ENCODE measurements at regions not wholly inside any gene's neighbourhood (a gene's known extent, or its start where the extent isn't known, plus 50 kb on each side); places are given as distances from the start of the nearest gene placed in this dataset.

DNA sequence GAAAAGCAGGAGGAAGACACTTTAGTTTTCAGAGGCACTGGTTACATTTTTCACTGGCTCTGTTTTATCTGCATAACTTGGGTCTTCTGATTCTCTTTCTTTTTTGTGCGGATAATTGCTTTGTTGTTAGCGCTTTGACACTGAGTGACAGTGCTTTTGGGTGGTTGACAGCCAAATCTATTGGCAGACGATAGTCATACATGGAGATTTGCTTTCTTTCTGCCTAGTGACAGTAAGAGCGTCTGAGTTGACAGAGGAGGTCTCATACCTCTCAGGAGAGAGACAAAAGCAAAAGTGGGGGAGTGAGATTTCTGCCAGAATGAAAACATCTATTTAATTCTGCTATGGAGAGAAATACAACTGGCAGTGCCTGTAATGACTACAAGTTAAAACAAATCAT, 2278.0 kb upstream of the WWC1 start:
- TF ChIP-seq SMYD3 (CRISPR knock-in tag; IDR thresholded peaks at IDR 0.05) (no peak), PRPF4 (IDR thresholded peaks at IDR 0.05; ENCODE audit: low read depth, low read length, poor library complexity, severe bottlenecking) (no peak), EP300 (IDR thresholded peaks at IDR 0.05; ENCODE audit: low read depth in 2 of 2, low read length in 2 of 2) (no peak), EP300 (CRISPR knock-in tag; IDR thresholded peaks at IDR 0.05; ENCODE audit: borderline replicate concordance) (no peak), ZNF747 (CRISPR knock-in tag; IDR thresholded peaks at IDR 0.05; ENCODE audit: borderline replicate concordance) (no peak), TOPORS (CRISPR knock-in tag; IDR thresholded peaks at IDR 0.05) (no peak), ZNF274 (CRISPR knock-in tag; IDR thresholded peaks at IDR 0.05) (no peak), HDAC1 (CRISPR knock-in tag; IDR thresholded peaks at IDR 0.05) (no peak), SOX6 (IDR thresholded peaks at IDR 0.05) (no peak), SOX6 (CRISPR knock-in tag; IDR thresholded peaks at IDR 0.05) (no peak), DMAP1 (CRISPR knock-in tag; IDR thresholded peaks at IDR 0.05) (no peak), TCF7L2 (IDR thresholded peaks at IDR 0.05; ENCODE audit: low read depth, low read length) (no peak), AKAP8 (CRISPR knock-in tag; IDR thresholded peaks at IDR 0.05) (no peak)
- TF ChIP-seq, protein P1, sequence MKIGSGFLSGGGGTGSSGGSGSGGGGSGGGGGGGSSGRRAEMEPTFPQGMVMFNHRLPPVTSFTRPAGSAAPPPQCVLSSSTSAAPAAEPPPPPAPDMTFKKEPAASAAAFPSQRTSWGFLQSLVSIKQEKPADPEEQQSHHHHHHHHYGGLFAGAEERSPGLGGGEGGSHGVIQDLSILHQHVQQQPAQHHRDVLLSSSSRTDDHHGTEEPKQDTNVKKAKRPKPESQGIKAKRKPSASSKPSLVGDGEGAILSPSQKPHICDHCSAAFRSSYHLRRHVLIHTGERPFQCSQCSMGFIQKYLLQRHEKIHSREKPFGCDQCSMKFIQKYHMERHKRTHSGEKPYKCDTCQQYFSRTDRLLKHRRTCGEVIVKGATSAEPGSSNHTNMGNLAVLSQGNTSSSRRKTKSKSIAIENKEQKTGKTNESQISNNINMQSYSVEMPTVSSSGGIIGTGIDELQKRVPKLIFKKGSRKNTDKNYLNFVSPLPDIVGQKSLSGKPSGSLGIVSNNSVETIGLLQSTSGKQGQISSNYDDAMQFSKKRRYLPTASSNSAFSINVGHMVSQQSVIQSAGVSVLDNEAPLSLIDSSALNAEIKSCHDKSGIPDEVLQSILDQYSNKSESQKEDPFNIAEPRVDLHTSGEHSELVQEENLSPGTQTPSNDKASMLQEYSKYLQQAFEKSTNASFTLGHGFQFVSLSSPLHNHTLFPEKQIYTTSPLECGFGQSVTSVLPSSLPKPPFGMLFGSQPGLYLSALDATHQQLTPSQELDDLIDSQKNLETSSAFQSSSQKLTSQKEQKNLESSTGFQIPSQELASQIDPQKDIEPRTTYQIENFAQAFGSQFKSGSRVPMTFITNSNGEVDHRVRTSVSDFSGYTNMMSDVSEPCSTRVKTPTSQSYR (CRISPR knock-in tag; IDR thresholded peaks at IDR 0.05; ENCODE audit: borderline replicate concordance), result no peak
- TF ChIP-seq, protein P2, sequence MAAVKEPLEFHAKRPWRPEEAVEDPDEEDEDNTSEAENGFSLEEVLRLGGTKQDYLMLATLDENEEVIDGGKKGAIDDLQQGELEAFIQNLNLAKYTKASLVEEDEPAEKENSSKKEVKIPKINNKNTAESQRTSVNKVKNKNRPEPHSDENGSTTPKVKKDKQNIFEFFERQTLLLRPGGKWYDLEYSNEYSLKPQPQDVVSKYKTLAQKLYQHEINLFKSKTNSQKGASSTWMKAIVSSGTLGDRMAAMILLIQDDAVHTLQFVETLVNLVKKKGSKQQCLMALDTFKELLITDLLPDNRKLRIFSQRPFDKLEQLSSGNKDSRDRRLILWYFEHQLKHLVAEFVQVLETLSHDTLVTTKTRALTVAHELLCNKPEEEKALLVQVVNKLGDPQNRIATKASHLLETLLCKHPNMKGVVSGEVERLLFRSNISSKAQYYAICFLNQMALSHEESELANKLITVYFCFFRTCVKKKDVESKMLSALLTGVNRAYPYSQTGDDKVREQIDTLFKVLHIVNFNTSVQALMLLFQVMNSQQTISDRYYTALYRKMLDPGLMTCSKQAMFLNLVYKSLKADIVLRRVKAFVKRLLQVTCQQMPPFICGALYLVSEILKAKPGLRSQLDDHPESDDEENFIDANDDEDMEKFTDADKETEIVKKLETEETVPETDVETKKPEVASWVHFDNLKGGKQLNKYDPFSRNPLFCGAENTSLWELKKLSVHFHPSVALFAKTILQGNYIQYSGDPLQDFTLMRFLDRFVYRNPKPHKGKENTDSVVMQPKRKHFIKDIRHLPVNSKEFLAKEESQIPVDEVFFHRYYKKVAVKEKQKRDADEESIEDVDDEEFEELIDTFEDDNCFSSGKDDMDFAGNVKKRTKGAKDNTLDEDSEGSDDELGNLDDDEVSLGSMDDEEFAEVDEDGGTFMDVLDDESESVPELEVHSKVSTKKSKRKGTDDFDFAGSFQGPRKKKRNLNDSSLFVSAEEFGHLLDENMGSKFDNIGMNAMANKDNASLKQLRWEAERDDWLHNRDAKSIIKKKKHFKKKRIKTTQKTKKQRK (IDR thresholded peaks at IDR 0.05; ENCODE audit: low read length), result no peak
- TF ChIP-seq, protein P3, sequence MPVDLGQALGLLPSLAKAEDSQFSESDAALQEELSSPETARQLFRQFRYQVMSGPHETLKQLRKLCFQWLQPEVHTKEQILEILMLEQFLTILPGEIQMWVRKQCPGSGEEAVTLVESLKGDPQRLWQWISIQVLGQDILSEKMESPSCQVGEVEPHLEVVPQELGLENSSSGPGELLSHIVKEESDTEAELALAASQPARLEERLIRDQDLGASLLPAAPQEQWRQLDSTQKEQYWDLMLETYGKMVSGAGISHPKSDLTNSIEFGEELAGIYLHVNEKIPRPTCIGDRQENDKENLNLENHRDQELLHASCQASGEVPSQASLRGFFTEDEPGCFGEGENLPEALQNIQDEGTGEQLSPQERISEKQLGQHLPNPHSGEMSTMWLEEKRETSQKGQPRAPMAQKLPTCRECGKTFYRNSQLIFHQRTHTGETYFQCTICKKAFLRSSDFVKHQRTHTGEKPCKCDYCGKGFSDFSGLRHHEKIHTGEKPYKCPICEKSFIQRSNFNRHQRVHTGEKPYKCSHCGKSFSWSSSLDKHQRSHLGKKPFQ (CRISPR knock-in tag; IDR thresholded peaks at IDR 0.05; ENCODE audit: insufficient replicate concordance), result no peak
